NCI-H146 treated with DMSO at 0.1 percent for 48 hours (cell line): ENCODE measurements at regions not wholly inside any gene's neighbourhood (a gene's known extent, or its start where the extent isn't known, plus 50 kb on each side); places are given as distances from the start of the nearest gene placed in this dataset.
A peak's percentile ranks its signal among the peaks of the same experiment; 100 is the strongest.
"Not testable (repeated sequence)": the region's sequence is repeated elsewhere in the genome, so short reads cannot be mapped to it uniquely, and the experiment has no call there.

ENCODE experiments used
- DNase-seq: peaks from one replicate; lab custom pipeline; 2025; ENCODE audit not compliant: unreplicated experiment; lab: John Stamatoyannopoulos, UW

- no peak for DNase-seq
Observed at GRCh38 chr1:163571950-163572349, 250.2 kb downstream of the NUF2 start.

GRCh38 chr1:163574119-163574518, 252.4 kb downstream of the NUF2 start:
- DNase-seq = no peak

GRCh38 chr1:163580926-163581325, 259.2 kb downstream of the NUF2 start:
- DNase-seq = no peak

- no peak for DNase-seq
Observed at GRCh38 chr1:163583661-163584181, 262.0 kb downstream of the NUF2 start.

DNA sequence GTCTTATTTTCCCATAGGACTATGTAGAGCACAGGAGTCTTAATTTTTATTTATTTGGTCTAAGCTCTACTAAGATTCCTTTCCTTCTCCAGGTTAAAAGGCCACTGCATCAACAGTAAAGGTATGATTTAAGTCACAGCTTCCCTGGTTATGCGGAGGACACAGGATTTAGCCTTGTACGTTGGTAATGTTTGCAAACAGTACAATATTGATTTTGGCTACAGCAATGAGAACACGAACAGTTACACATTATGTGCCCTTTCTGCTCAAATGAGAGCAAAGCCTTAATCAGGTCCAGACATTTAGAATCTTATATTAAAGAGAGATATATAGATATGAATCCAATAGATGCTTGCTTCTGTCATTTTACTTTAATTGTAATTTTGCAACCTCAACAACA, 264.0 kb downstream of the NUF2 start:
- DNase-seq = no peak

DNA sequence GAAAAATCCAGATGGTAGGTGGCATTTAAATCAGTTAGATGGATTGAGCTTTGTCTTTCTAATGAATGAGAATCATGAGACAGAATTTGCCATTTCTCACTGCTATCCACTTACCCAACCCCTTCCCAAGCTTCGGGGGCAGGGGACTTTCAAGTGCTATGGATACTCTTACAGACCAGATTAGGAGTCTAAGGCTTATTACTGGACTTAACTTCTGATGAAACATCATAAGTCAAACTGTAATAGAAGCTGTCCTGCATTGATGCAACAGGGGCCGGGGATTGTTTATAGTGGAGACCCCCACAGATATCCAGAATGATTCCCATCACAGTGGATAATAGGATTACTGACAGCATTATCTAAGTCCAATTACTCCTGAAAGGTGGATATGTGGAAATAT, 267.0 kb downstream of the NUF2 start:
- no peak for DNase-seq

DNA sequence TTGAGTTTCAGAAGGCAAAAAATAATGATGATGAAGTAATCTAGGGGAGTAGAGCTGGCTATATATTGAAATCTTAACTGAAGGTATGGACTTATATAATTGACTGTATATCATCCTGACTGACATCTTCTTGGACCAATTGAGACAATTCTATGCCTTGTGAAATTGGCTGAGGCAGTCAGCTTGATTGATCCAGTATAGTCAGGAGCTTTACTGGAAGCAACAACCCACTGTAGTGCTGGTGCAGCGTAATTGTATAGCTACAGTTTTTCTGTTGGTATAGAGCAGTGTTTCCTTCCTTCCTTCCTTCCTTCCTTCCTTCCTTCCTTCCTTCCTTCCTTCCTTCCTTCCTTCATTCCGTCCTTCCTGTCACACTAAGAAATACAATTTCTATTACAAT, 268.0 kb downstream of the NUF2 start:
- no peak for DNase-seq

DNA sequence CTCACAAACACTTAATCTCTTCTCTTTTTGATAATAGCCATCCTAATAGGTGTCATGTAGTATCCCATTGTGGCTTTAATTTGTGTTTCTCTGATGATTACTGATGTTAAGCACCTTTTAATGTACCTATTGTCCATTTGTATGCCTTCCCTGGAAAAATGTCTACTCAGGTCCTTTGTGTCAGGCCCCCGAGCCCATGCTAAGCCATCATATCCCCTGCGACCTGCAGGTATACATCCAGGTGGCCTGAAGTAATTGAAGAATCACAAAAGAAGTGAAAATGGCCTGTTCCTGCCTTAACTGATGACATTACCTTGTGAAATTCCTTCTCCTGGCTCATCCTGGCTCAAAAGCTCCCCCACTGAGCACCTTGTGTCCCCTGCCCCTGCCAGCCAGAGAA, 269.4 kb downstream of the NUF2 start:
- peak; percentile 73 for DNase-seq

DNA sequence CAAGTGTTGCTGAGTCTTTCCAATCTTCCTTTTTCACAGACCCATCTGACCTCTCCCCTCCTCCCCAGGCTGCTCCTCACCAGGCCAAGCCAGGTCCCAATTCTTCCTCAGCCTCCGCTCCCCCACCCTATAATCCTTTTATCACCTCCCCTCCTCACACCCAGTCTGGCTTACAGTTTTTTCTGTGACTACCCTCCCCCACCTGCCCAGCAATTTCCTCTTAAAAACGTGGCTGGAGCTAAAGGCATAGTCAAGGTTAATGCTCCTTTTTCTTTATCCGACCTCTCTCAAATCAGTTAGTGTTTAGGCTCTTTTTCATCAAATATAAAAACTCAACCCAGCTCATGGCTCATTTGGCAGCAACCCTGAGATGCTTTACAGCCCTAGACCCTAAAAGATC, 270.9 kb downstream of the NUF2 start:
- not testable (repeated sequence) for DNase-seq

DNA sequence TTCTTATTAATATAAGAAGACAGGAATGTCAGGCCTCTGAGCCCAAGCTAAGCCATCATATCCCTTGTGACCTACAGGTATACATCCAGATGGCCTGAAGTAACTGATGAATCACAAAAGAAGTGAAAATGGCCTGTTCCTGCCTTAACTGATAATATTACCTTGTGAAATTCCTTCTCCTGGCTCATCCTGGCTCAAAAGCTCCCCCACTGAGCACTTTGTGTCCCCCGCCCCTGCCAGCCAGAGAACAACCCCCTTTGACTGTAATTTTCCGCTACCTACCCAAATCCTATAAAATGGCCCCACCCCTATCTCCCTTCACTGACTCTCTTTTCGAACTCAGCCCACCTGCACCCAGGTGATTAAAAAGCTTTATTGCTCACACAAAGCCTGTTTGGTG, 274.4 kb downstream of the NUF2 start:
- DNase-seq = not testable (repeated sequence)

DNA sequence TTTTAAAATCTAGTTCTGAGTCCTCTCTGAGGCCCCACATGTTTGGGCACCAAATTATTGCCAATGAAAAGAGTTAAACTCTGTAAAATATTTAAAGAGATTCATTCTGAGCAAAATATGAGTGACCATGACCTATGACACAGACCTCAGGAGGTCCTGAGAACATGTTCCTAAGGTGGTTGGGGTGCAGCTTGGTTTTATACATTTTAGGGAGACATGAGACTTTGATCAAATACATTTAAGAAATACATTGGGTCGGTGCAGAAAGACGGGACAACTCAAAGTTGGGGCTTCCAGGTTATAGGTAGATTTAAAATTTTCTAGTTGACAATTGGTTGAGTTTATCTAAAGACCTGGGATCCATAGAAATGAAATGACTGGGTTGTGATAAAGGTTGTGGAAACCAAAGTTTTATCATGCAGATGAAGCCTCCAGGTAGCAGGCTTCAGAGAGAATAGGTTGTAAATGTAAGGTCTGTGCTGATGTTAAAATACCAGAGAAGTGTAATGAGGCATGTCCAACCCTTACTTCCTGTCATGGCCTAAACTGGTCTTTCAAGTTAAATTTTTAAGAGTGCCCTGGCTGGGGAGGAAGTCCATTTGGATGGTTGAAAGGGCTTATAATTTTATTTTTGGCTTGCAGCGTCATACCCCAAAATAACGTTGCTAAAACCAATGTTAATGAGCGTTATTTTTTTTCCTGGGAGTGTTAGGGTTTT, 274.9 kb downstream of the NUF2 start:
- DNase-seq = no peak

GRCh38 chr1:163604321-163604720, 282.6 kb downstream of the NUF2 start:
- DNase-seq = no peak

DNA sequence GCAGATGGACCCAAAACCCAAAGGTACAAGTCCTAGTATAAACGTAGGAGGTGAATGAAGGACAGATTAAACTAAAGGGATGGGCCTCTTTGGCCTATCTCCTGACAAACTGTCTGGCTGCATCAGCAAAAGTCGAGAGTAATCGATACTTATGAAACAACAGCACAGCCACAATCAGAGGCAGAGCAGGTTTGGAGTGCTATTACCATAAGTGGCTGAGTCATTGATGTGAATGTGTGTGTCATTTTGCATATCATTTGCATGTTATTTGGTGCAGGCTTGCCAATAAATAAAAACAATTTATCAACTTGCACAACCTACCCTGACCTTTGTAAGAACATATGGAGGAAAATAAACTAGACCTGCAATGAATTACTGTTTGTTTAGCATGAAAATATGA, 283.1 kb downstream of the NUF2 start:
- no peak for DNase-seq

DNA sequence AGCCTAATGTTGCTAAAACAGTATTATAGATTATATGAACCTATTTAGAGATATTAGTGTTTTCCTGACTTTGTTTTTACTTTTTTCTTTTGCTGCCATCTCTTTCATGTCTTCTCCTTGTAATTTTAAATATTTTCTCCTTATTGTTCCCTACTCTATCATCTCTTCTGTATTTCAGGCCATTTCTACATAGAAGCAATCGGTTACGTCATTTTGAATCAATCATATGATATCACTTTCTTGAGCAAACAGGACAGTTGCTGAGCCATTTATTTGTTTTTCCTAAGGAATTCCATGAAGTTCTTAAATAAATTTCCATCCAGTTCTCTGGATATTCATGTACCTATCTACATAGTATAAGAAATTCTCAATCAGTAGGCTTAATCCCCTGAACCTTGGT, 287.2 kb downstream of the NUF2 start:
- no peak for DNase-seq

GRCh38 chr1:163609858-163610257, 288.1 kb downstream of the NUF2 start:
- DNase-seq = peak; percentile 43

- DNase-seq = peak; percentile 95
Observed at GRCh38 chr1:163610486-163610885, 288.7 kb downstream of the NUF2 start.

DNA sequence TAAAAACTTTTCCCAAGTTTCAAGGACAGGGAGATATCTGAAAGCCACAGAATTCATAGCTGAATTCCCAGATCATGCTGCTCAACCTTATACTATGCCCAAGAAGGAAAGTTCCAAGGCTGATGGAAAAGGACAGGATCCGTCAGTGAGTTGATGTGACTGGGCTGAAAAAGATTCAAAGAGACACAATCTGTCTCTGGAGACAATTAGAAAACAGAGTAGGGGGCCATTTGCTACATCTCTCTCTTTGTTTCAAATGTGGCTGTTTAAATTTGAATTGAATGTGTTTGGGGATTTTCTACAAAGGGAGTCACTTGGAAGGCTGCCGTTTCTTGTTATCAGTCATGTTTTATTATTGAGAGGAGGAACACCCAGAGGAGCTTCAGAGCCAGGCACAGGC, 292.6 kb downstream of the NUF2 start:
- no peak for DNase-seq

DNA sequence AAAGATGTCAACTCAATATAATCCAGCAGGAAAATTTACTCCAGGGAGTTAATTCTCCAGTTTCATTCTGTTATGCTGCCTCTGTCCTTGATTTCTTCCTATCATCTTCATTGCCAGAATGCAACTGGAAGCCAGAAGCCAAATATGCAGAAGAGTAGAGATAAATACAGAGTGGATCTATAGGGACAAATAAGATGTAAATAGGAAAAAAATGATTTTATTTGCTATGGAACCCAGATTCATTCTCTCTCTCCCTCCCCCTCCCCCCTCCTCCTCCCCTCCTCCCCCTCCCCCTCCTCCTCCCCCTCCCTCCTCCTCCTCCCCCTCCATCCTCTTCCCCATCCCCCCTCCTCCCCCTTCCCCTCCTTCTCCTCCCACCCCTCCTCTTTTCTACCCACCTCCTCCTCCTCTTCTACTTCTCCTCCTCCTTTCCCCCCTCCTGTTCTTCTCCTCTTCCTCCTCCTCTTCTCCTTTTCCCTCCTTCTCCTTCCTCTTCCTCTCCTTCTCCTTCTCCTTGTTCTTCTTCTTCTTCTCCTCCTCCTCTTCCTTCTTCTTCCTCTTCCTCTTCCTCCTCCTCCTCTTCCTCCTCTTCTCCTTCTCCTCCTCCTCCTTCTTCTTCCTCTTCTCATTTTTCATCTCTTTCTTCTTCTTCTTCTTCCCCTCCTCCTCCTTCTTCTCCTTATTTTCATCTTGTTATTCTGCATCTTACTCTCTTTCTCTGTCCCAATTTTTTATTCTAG, 306.4 kb downstream of the NUF2 start:
- DNase-seq = no peak

DNA sequence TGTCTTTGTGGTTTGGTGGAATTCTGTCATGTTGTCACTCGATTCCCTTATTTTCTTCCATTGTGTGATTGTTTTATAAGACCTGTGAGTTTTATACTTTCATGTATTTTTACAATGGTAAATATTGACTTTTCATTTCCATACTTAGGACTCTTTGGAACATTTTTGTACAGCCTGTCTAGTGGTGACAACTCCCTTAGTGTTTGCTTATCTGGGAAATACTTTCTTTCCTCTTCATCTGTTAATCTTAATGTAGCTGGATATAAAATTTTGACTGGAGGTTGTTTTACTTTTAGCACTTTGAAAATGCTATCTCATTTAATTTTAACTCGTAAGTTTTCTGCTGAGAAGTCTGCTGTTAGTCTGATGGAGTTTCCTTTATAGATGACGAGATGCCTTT, 310.5 kb downstream of the NUF2 start:
- DNase-seq = no peak

DNA sequence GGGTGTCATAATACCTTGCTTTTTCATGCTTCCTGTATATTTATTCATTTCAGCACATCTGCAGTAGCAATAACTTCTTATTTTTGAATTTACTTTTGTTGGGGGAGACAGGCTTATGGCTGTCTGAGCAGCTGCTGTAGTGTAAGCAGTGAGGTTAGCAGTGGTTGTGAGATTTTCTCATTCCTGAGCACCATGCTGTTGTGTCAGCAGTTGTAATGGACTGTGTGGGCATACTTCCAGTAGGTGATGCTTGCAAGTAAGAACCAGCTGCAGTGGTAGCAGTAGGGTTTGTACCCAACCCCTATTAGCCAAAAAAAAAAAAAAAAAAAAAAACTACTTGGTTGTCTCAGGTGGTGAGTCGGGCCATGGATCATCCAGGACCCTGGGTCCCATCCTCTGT, 311.6 kb downstream of the NUF2 start:
- DNase-seq = no peak

DNA sequence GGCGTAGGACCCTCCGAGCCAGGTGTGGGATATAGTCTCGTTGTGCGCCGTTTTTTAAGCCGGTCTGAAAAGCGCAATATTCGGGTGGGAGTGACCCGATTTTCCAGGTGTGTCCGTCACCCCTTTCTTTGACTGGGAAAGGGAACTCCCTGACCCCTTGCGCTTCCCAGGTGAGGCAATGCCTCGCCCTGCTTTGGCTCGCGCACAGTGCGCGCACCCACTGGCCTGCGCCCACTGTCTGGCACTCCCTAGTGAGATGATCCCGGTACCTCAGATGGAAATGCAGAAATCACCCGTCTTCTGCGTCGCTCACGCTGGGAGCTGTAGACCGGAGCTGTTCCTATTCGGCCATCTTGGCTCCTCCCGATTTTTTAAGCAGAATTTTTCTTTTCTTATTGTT, 323.9 kb downstream of the NUF2 start:
- DNase-seq = not testable (repeated sequence)

- peak; percentile 4 for DNase-seq
Observed at GRCh38 chr1:163650624-163651023, 328.9 kb downstream of the NUF2 start.
